ENCODE measurements at regions not wholly inside any gene's neighbourhood (a gene's known extent, or its start where the extent isn't known, plus 50 kb on each side); places are given as distances from the start of the nearest gene placed in this dataset.

DNA sequence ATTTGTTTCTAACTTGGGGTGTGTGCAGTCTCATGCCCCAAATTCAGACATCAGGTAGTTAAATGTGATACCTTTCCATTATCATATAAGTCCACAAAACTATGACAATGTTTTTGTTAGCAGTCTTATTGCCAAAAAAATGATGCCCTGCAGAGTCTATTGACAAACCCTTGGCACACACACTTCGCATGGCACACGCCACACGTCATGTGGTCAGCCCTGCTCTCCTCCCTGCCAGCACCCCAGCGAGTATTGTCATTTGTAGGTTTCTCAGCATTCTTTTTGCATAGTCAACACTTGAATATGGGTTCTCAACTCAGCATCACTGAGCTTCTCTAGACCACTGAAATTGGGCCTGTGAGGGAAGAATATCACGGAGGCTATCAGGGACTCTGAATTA is 356.0 kb downstream of the INHBA start:
- TF ChIP-seq, protein P1, sequence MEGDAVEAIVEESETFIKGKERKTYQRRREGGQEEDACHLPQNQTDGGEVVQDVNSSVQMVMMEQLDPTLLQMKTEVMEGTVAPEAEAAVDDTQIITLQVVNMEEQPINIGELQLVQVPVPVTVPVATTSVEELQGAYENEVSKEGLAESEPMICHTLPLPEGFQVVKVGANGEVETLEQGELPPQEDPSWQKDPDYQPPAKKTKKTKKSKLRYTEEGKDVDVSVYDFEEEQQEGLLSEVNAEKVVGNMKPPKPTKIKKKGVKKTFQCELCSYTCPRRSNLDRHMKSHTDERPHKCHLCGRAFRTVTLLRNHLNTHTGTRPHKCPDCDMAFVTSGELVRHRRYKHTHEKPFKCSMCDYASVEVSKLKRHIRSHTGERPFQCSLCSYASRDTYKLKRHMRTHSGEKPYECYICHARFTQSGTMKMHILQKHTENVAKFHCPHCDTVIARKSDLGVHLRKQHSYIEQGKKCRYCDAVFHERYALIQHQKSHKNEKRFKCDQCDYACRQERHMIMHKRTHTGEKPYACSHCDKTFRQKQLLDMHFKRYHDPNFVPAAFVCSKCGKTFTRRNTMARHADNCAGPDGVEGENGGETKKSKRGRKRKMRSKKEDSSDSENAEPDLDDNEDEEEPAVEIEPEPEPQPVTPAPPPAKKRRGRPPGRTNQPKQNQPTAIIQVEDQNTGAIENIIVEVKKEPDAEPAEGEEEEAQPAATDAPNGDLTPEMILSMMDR (IDR thresholded peaks at IDR 0.05) = no peak
- no peak for TF ChIP-seq POLR2A (IDR thresholded peaks at IDR 0.05; ENCODE audit: low read depth)
- no peak for TF ChIP-seq EP300 (IDR thresholded peaks at IDR 0.05)
